Kidney tubule cell (primary cell): ENCODE measurements at regions not wholly inside any gene's neighbourhood (a gene's known extent, or its start where the extent isn't known, plus 50 kb on each side); places are given as distances from the start of the nearest gene placed in this dataset.
"Not testable (repeated sequence)": the region's sequence is repeated elsewhere in the genome, so short reads cannot be mapped to it uniquely, and the experiment has no call there.

Experiments
- DNase-seq: peaks from one replicate; pipeline ENCODE4 v3.0.0-alpha.2; 2018; ENCODE audit warnings: low spot score

GRCh38 chr13:111590796-111591195 is 270.4 kb downstream of the TEX29 start:
- no peak for DNase-seq

- DNase-seq = not testable (repeated sequence)
Measured at GRCh38 chr13:111593490-111593889, 273.0 kb downstream of the TEX29 start.

GRCh38 chr13:111594606-111595005 is 274.2 kb downstream of the TEX29 start:
- no peak for DNase-seq

GRCh38 chr13:111595276-111595675 is 274.8 kb downstream of the TEX29 start:
- no peak for DNase-seq

GRCh38 chr13:111595791-111596190 is 275.3 kb downstream of the TEX29 start:
- DNase-seq = no peak

GRCh38 chr13:111597191-111597611 is 276.8 kb downstream of the TEX29 start:
- DNase-seq = no peak

- DNase-seq = no peak
Measured at GRCh38 chr13:111597618-111598017, 277.2 kb downstream of the TEX29 start.

GRCh38 chr13:111598747-111599146 is 278.3 kb downstream of the TEX29 start:
- DNase-seq = no peak

GRCh38 chr13:111599791-111600190 is 279.3 kb downstream of the TEX29 start:
- no peak for DNase-seq

GRCh38 chr13:111602874-111603273 is 282.4 kb downstream of the TEX29 start:
- DNase-seq = no peak

- DNase-seq = no peak
Measured at GRCh38 chr13:111604097-111604496, 283.7 kb downstream of the TEX29 start.

- DNase-seq = no peak
Measured at GRCh38 chr13:111608556-111608955, 288.1 kb downstream of the TEX29 start.

GRCh38 chr13:111609631-111610030 is 289.2 kb downstream of the TEX29 start:
- no peak for DNase-seq

GRCh38 chr13:111610081-111610480 is 289.6 kb downstream of the TEX29 start:
- no peak for DNase-seq

GRCh38 chr13:111610879-111611278 is 290.4 kb downstream of the TEX29 start:
- no peak for DNase-seq

- DNase-seq = no peak
Measured at GRCh38 chr13:111611651-111612050, 291.2 kb downstream of the TEX29 start.

GRCh38 chr13:111612886-111613285 is 292.4 kb downstream of the TEX29 start:
- no peak for DNase-seq

- DNase-seq = no peak
Measured at GRCh38 chr13:111614009-111614408, 293.6 kb downstream of the TEX29 start.

- DNase-seq = peak; percentile 39
Measured at GRCh38 chr13:111614613-111615012, 294.2 kb downstream of the TEX29 start.

GRCh38 chr13:111616203-111616602 is 295.8 kb downstream of the TEX29 start:
- no peak for DNase-seq

GRCh38 chr13:111620166-111620565 is 299.7 kb downstream of the TEX29 start:
- no peak for DNase-seq

- DNase-seq = no peak
Measured at GRCh38 chr13:111620586-111620985, 300.1 kb downstream of the TEX29 start.

GRCh38 chr13:111621164-111621563 is 300.7 kb downstream of the TEX29 start:
- DNase-seq = no peak

- no peak for DNase-seq
Measured at GRCh38 chr13:111622051-111622531, 301.6 kb downstream of the TEX29 start.

GRCh38 chr13:111623208-111623607 is 302.8 kb downstream of the TEX29 start:
- no peak for DNase-seq
